Colonic mucosa (tissue), 4 donors: ENCODE measurements at regions not wholly inside any gene's neighbourhood (a gene's known extent, or its start where the extent isn't known, plus 50 kb on each side); places are given as distances from the start of the nearest gene placed in this dataset.
"Not testable (repeated sequence)": the region's sequence is repeated elsewhere in the genome, so short reads cannot be mapped to it uniquely, and the experiment has no call there.

Source experiments
- DNase-seq: peaks from one replicate; pipeline ENCODE4 v3.0.0-alpha.2; 2020
- H3K27ac ChIP-seq: fragments of 200-600 bp; one replicate; pipeline ENCODE4 v1.8.0; 2021
- H3K27me3 ChIP-seq: fragments of 200-600 bp; one replicate; pipeline ENCODE4 v1.8.0; 2021
- H3K36me3 ChIP-seq: fragments of 200-600 bp; one replicate; pipeline ENCODE4 v1.8.0; 2021
- H3K4me1 ChIP-seq: fragments of 200-600 bp; one replicate; pipeline ENCODE4 v1.8.0; 2021; ENCODE audit warnings: mild to moderate bottlenecking
- H3K4me3 ChIP-seq: fragments of 200-600 bp; one replicate; pipeline ENCODE4 v1.8.0; 2021
- H3K9ac ChIP-seq, 2 donors: one replicate each; pipeline ENCODE4 v1.7.0; 2013; ENCODE audit warnings: control low read depth in 2 of 2, low read depth in 2 of 2, low read length in 2 of 2
- H3K9me3 ChIP-seq: fragments of 200-600 bp; one replicate; pipeline ENCODE4 v1.8.0; 2021
- CTCF ChIP-seq: fragments of 200-600 bp; IDR thresholded peaks from one replicate; pipeline ENCODE4 v1.8.0; 2022; ENCODE audit warnings: antibody characterized with exemption, mild to moderate bottlenecking
- intact Hi-C: fragments of 100-400 bp; cut with DNase I; formaldehyde crosslinking; loops from one replicate; pipeline ENCODE4 v1.14.1; 2022
- donor health status: healthy.
- donor health status: DM: no; HTN: no; CAD: no.
- donor health status: DM: no; HTN: no; CAD: no.

- no peaks in the 10 kb centered on the region for H3K9me3 ChIP-seq
- no peak overlapping the region for H3K9ac ChIP-seq
- no peaks in the 10 kb centered on the region for H3K4me1 ChIP-seq
- H3K27ac ChIP-seq = no peak overlapping the region
- no peaks in the 10 kb centered on the region for H3K27me3 ChIP-seq
- intact Hi-C loops = no loop called here
- no peak for DNase-seq
- no peak for TF ChIP-seq CTCF
- H3K4me3 ChIP-seq = no peak overlapping the region
- H3K36me3 ChIP-seq = no peaks in the 10 kb centered on the region
These were observed 1164.0 kb upstream of the CELF2 start for GRCh38 chr10:9853405-9854355.

- DNase-seq, H3K27me3 ChIP-seq, H3K27ac ChIP-seq, H3K4me3 ChIP-seq, H3K9me3 ChIP-seq, intact Hi-C loops, H3K4me1 ChIP-seq, H3K9ac ChIP-seq, H3K36me3 ChIP-seq: not testable (repeated sequence)
These were observed 1162.2 kb upstream of the CELF2 start for GRCh38 chr10:9855451-9855850.

- Histone ChIP-seq H3K27ac (no peak overlapping the region), H3K4me3 (no peak overlapping the region), H3K36me3 (no peaks in the 10 kb centered on the region), H3K4me1 (no peaks in the 10 kb centered on the region), H3K9me3 (no peaks in the 10 kb centered on the region), H3K9ac (no peak overlapping the region), H3K27me3 (no peaks in the 10 kb centered on the region)
- intact Hi-C loops = no loop called here
- no peak for DNase-seq
- TF ChIP-seq CTCF = no peak
These were observed 1158.9 kb upstream of the CELF2 start for GRCh38 chr10:9858816-9859215.

GRCh38 chr10:9860045-9860444 is 1157.6 kb upstream of the CELF2 start:
- Histone ChIP-seq H3K9ac (no peak overlapping the region), H3K36me3 (no peaks in the 10 kb centered on the region), H3K9me3 (no peaks in the 10 kb centered on the region), H3K4me1 (no peaks in the 10 kb centered on the region), H3K27ac (no peak overlapping the region), H3K27me3 (no peaks in the 10 kb centered on the region), H3K4me3 (no peak overlapping the region)
- no peak for TF ChIP-seq CTCF
- no peak for DNase-seq
- intact Hi-C loops = no loop called here

GRCh38 chr10:9863559-9864121 is 1154.0 kb upstream of the CELF2 start:
- no peak for DNase-seq
- Histone ChIP-seq H3K36me3 (no peaks in the 10 kb centered on the region), H3K4me1 (no peaks in the 10 kb centered on the region)

More at GRCh38 chr10:9863559-9864121, 1154.0 kb upstream of the CELF2 start:
- H3K27me3 ChIP-seq = no peaks in the 10 kb centered on the region
- intact Hi-C loops = no loop called here
- H3K4me3 ChIP-seq = no peak overlapping the region
- no peak overlapping the region for H3K9ac ChIP-seq
- TF ChIP-seq CTCF = no peak
- no peaks in the 10 kb centered on the region for H3K9me3 ChIP-seq
- no peak overlapping the region for H3K27ac ChIP-seq
